CD8-positive, alpha-beta memory T cell (primary cell): ENCODE measurements at regions not wholly inside any gene's neighbourhood (a gene's known extent, or its start where the extent isn't known, plus 50 kb on each side); places are given as distances from the start of the nearest gene placed in this dataset.
"Not testable (repeated sequence)": the region's sequence is repeated elsewhere in the genome, so short reads cannot be mapped to it uniquely, and the experiment has no call there.

Source experiments
- CTCF ChIA-PET: fragments of 350-600 bp; sonication (Branson Sonifier 250); formaldehyde crosslinking; loops from one replicate; lab custom pipeline; 2021; ENCODE audit warnings: antibody characterized with exemption; lab: Charles Lee
- POLR2A ChIA-PET: fragments of 350-600 bp; sonication (Branson Sonifier 250); formaldehyde crosslinking; loops from one replicate; lab custom pipeline; 2021; ENCODE audit warnings: antibody characterized with exemption; lab: Charles Lee
- DNase-seq, 5 donors: peaks; one replicate each; pipeline versions ENCODE4 v3.0.0 to v3.0.0-alpha.2; 2020 to 2022; ENCODE audit warnings: mixed read lengths in 1 of 5
- H3K27ac ChIP-seq: one replicate; pipeline ENCODE4 v1.7.0; 2013; ENCODE audit warnings: low read depth, mild to moderate bottlenecking, low read length, moderate library complexity
- H3K27me3 ChIP-seq: 2 replicates; pipeline ENCODE4 v1.7.0; 2013; ENCODE audit warnings: low read length, mild to moderate bottlenecking; ENCODE audit not compliant: insufficient read depth, poor library complexity, severe bottlenecking
- H3K36me3 ChIP-seq: 2 replicates; pipeline ENCODE4 v1.7.0; 2013; ENCODE audit warnings: mild to moderate bottlenecking, low read length, moderate library complexity; ENCODE audit not compliant: insufficient read depth
- H3K4me1 ChIP-seq: 2 replicates; pipeline ENCODE4 v1.7.0; 2013; ENCODE audit warnings: mild to moderate bottlenecking, low read length, moderate library complexity; ENCODE audit not compliant: insufficient read depth
- H3K4me3 ChIP-seq: 2 replicates; pipeline ENCODE4 v1.7.0; 2013; ENCODE audit warnings: mild to moderate bottlenecking, low read length
- H3K9me3 ChIP-seq: 2 replicates; pipeline ENCODE4 v1.7.0; 2013; ENCODE audit warnings: mild to moderate bottlenecking, low read length
- H3K27ac Mint-ChIP-seq, 8 donors: one replicate each; pipeline ENCODE4 v1.8.0; 2020 to 2021; ENCODE audit warnings: mixed read lengths in 8 of 8, mild to moderate bottlenecking in 6 of 8, inconsistent platforms in 3 of 8, moderate library complexity in 3 of 8
- H3K27me3 Mint-ChIP-seq, 2 donors: one replicate each; pipeline ENCODE4 v1.8.0; 2020 to 2021; ENCODE audit warnings: mixed read lengths in 2 of 2, mild to moderate bottlenecking in 1 of 2, moderate library complexity in 1 of 2
- H3K36me3 Mint-ChIP-seq, 3 donors: one replicate each; pipeline ENCODE4 v1.8.0; 2020 to 2021; ENCODE audit warnings: mixed read lengths in 3 of 3, inconsistent platforms in 1 of 3, mild to moderate bottlenecking in 1 of 3
- H3K4me1 Mint-ChIP-seq, 3 donors: one replicate each; pipeline ENCODE4 v1.8.0; 2020 to 2021; ENCODE audit warnings: mixed read lengths in 3 of 3, inconsistent platforms in 1 of 3, mild to moderate bottlenecking in 1 of 3
- H3K4me3 Mint-ChIP-seq, 7 donors: one replicate each; pipeline ENCODE4 v1.8.0; 2020 to 2021; ENCODE audit warnings: mixed read lengths in 7 of 7, mild to moderate bottlenecking in 6 of 7, moderate library complexity in 4 of 7, inconsistent platforms in 2 of 7
- H3K9me3 Mint-ChIP-seq, 5 donors: one replicate each; pipeline ENCODE4 v1.8.0; 2020 to 2022; ENCODE audit warnings: mixed read lengths in 5 of 5, mild to moderate bottlenecking in 3 of 5, moderate library complexity in 2 of 5, inconsistent platforms in 1 of 5

- no peak overlapping the region for H3K4me3 Mint-ChIP-seq
- no peaks in the 10 kb centered on the region for H3K4me1 ChIP-seq
- no peak for DNase-seq
- no peak overlapping the region for H3K27ac ChIP-seq
- peaks cover 0 to 23% (median 14%) of the 10 kb centered on the region in 5 donors for H3K9me3 Mint-ChIP-seq
- no peaks in the 10 kb centered on the region for H3K27me3 ChIP-seq
- ChIA-PET POLR2A (no interaction called here), CTCF (no interaction called here)
- H3K9me3 ChIP-seq = no peaks in the 10 kb centered on the region
- H3K4me3 ChIP-seq = no peak overlapping the region
- peaks cover 0 to 18% (median 0%) of the 10 kb centered on the region in 3 donors for H3K36me3 Mint-ChIP-seq
- H3K4me1 Mint-ChIP-seq = no peaks in the 10 kb centered on the region
- peaks cover 10 to 16% of the 10 kb centered on the region in 2 donors for H3K27me3 Mint-ChIP-seq
- no peaks in the 10 kb centered on the region for H3K36me3 ChIP-seq
- peak overlapping the region in 1 of 8 donors; percentile 25 for H3K27ac Mint-ChIP-seq
Measured at GRCh38 chr4:183374950-183375555, 52.8 kb upstream of the CLDN24 start.

DNA sequence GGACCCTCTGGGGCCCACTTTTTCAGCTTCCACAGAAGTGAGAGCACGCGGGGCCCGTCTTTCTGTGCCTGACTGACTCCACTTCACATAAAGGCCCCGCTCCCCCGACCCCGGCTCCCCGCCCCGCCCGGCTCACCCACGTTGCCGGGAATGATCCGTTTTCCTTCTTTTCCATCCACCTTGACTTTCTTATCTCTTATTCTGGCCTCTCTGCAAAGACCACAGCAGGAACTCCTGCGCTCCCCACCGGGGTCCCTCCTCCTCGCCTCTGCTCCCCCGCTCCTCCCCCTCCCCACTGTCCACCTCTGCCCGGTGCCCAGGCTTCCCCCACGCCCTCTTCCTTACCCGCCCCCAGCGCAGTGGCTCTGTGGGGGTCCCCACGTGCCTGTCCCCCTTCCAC, 54.2 kb upstream of the CLDN24 start:
- H3K27me3 Mint-ChIP-seq = peaks cover 10 to 20% of the 10 kb centered on the region in 2 donors
- H3K27ac Mint-ChIP-seq = no peak overlapping the region
- peaks cover 0 to 18% (median 0%) of the 10 kb centered on the region in 3 donors for H3K36me3 Mint-ChIP-seq
- H3K9me3 Mint-ChIP-seq = peaks cover 0 to 23% (median 14%) of the 10 kb centered on the region in 5 donors
- Histone ChIP-seq H3K4me3 (no peak overlapping the region), H3K27ac (no peak overlapping the region), H3K9me3 (no peaks in the 10 kb centered on the region), H3K27me3 (no peaks in the 10 kb centered on the region), H3K4me1 (no peaks in the 10 kb centered on the region), H3K36me3 (no peaks in the 10 kb centered on the region)
- H3K4me3 Mint-ChIP-seq = no peak overlapping the region
- ChIA-PET POLR2A (no interaction called here), CTCF (no interaction called here)
- H3K4me1 Mint-ChIP-seq = no peaks in the 10 kb centered on the region
- DNase-seq = no peak

DNA sequence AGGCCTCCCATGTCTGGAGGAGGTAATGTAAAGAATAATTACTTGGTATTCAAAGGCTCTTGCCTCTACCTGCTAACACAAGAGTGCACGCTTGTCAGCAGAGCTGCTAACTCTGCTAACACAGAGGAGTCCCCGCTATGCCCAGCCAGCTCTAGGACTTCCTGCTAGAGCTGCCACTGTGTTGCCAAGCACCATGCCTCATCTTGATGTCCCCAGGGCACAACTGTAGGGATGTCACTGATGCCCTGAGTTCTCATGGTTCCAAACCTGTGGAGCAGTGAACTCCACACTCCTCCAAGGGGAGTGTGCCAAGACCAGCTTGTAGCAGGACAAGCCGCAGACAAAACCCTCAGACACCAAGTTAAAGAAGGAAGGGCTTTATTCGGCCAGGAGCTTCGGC, 55.3 kb upstream of the CLDN24 start:
- H3K27me3 ChIP-seq = no peaks in the 10 kb centered on the region
- CTCF ChIA-PET = no interaction called here
- Mint-ChIP-seq H3K4me3 (no peak overlapping the region), H3K9me3 (peaks cover 0 to 23% (median 13%) of the 10 kb centered on the region in 5 donors), H3K36me3 (peaks cover 0 to 13% (median 0%) of the 10 kb centered on the region in 3 donors), H3K27ac (no peak overlapping the region), H3K27me3 (peaks cover 9 to 22% of the 10 kb centered on the region in 2 donors), H3K4me1 (no peaks in the 10 kb centered on the region)
- no peaks in the 10 kb centered on the region for H3K36me3 ChIP-seq
- no peaks in the 10 kb centered on the region for H3K4me1 ChIP-seq
- no peak overlapping the region for H3K27ac ChIP-seq
- no peak overlapping the region for H3K4me3 ChIP-seq
- no peaks in the 10 kb centered on the region for H3K9me3 ChIP-seq
- no peak for DNase-seq
- POLR2A ChIA-PET = no interaction called here

- peaks cover 0 to 22% (median 11%) of the 10 kb centered on the region in 5 donors for H3K9me3 Mint-ChIP-seq
- H3K27me3 ChIP-seq, POLR2A ChIA-PET, H3K4me1 Mint-ChIP-seq, H3K36me3 Mint-ChIP-seq, H3K4me1 ChIP-seq, CTCF ChIA-PET, H3K4me3 Mint-ChIP-seq, H3K27ac Mint-ChIP-seq, H3K9me3 ChIP-seq, DNase-seq, H3K4me3 ChIP-seq, H3K36me3 ChIP-seq, H3K27ac ChIP-seq: not testable (repeated sequence)
- H3K27me3 Mint-ChIP-seq = peaks cover 9 to 22% of the 10 kb centered on the region in 2 donors
Measured at GRCh38 chr4:183378347-183378746, 56.1 kb upstream of the CLDN24 start.

- no peak overlapping the region for H3K27ac ChIP-seq
- peaks cover 6 to 20% of the 10 kb centered on the region in 2 donors for H3K27me3 Mint-ChIP-seq
- H3K27me3 ChIP-seq = no peaks in the 10 kb centered on the region
- no peaks in the 10 kb centered on the region for H3K36me3 Mint-ChIP-seq
- no peak overlapping the region for H3K4me3 Mint-ChIP-seq
- no peaks in the 10 kb centered on the region for H3K36me3 ChIP-seq
- no peaks in the 10 kb centered on the region for H3K4me1 ChIP-seq
- peaks cover 0 to 17% (median 11%) of the 10 kb centered on the region in 5 donors for H3K9me3 Mint-ChIP-seq
- POLR2A ChIA-PET = no interaction called here
- CTCF ChIA-PET = no interaction called here
- no peaks in the 10 kb centered on the region for H3K4me1 Mint-ChIP-seq
- no peak overlapping the region for H3K4me3 ChIP-seq
- no peak overlapping the region for H3K27ac Mint-ChIP-seq
- no peak for DNase-seq
- H3K9me3 ChIP-seq = no peaks in the 10 kb centered on the region
Measured at GRCh38 chr4:183380901-183381300, 58.7 kb upstream of the CLDN24 start.

GRCh38 chr4:183383606-183384005, 60.8 kb upstream of the CDKN2AIP start:
- CTCF ChIA-PET = interaction anchor here (0.9 kb wide), 1 partner anchor 10 kb away, joined by 3 read pairs; no protein-coding TSS in a partner anchor

GRCh38 chr4:183384516-183384915, 59.9 kb upstream of the CDKN2AIP start:
- no peaks in the 10 kb centered on the region for H3K36me3 ChIP-seq
- no peaks in the 10 kb centered on the region for H3K36me3 Mint-ChIP-seq
- peaks cover 0 to under 1% (median 0%) of the 10 kb centered on the region in 5 donors for H3K9me3 Mint-ChIP-seq
- H3K9me3 ChIP-seq = no peaks in the 10 kb centered on the region
- no peaks in the 10 kb centered on the region for H3K4me1 ChIP-seq
- no peak overlapping the region for H3K4me3 Mint-ChIP-seq
- H3K27ac ChIP-seq = no peak overlapping the region
- no peak overlapping the region for H3K4me3 ChIP-seq
- H3K4me1 Mint-ChIP-seq = no peaks in the 10 kb centered on the region
- CTCF ChIA-PET = no interaction called here
- POLR2A ChIA-PET = interaction anchor here (0.6 kb wide), 1 partner anchor 377 kb away, joined by 3 read pairs; no protein-coding TSS in a partner anchor
- H3K27me3 Mint-ChIP-seq = peaks cover 3 to 33% of the 10 kb centered on the region in 2 donors
- H3K27me3 ChIP-seq = no peaks in the 10 kb centered on the region
- no peak overlapping the region for H3K27ac Mint-ChIP-seq
- no peak for DNase-seq

More at GRCh38 chr4:183383606-183384005, 60.8 kb upstream of the CDKN2AIP start:
- H3K4me3 Mint-ChIP-seq = no peak overlapping the region
- H3K36me3 Mint-ChIP-seq = no peaks in the 10 kb centered on the region
- Histone ChIP-seq H3K36me3 (no peaks in the 10 kb centered on the region), H3K4me3 (no peak overlapping the region), H3K9me3 (no peaks in the 10 kb centered on the region), H3K27ac (no peak overlapping the region), H3K27me3 (no peaks in the 10 kb centered on the region), H3K4me1 (no peaks in the 10 kb centered on the region)
- POLR2A ChIA-PET = no interaction called here
- H3K9me3 Mint-ChIP-seq = peaks cover 0 to 6% (median 4%) of the 10 kb centered on the region in 5 donors
- no peak for DNase-seq
- peaks cover 3 to 26% of the 10 kb centered on the region in 2 donors for H3K27me3 Mint-ChIP-seq
- no peaks in the 10 kb centered on the region for H3K4me1 Mint-ChIP-seq
- no peak overlapping the region for H3K27ac Mint-ChIP-seq

- H3K27ac Mint-ChIP-seq = no peak overlapping the region
- Histone ChIP-seq H3K9me3 (no peaks in the 10 kb centered on the region), H3K4me1 (no peaks in the 10 kb centered on the region), H3K36me3 (no peaks in the 10 kb centered on the region), H3K27me3 (no peaks in the 10 kb centered on the region), H3K27ac (no peak overlapping the region), H3K4me3 (no peak overlapping the region)
- H3K4me3 Mint-ChIP-seq = no peak overlapping the region
- no peaks in the 10 kb centered on the region for H3K9me3 Mint-ChIP-seq
- DNase-seq = no peak
- ChIA-PET POLR2A (no interaction called here), CTCF (no interaction called here)
- no peaks in the 10 kb centered on the region for H3K36me3 Mint-ChIP-seq
- H3K27me3 Mint-ChIP-seq = peaks cover 3 to 30% of the 10 kb centered on the region in 2 donors
- H3K4me1 Mint-ChIP-seq = no peaks in the 10 kb centered on the region
Measured at GRCh38 chr4:183384983-183385382, 59.5 kb upstream of the CDKN2AIP start.
